CD4-positive, alpha-beta T cell (primary cell): ENCODE measurements at regions not wholly inside any gene's neighbourhood (a gene's known extent, or its start where the extent isn't known, plus 50 kb on each side); places are given as distances from the start of the nearest gene placed in this dataset.

Experiments
- ATAC-seq: fragments of 200-7000 bp; cut with Tn5 transposase; one replicate; pipeline ENCODE4 v1.10.0; 2022; ENCODE audit warnings: mild to moderate bottlenecking; ENCODE audit not compliant: poor library complexity
- CTCF ChIA-PET: fragments of 350-600 bp; sonication (Branson Sonifier 250); formaldehyde crosslinking; loops from one replicate; lab custom pipeline; 2021; ENCODE audit warnings: antibody characterized with exemption, inconsistent platforms; lab: Charles Lee
- POLR2A ChIA-PET: fragments of 350-600 bp; sonication (Branson Sonifier 250); formaldehyde crosslinking; loops from one replicate; lab custom pipeline; 2021; ENCODE audit warnings: antibody characterized with exemption, inconsistent platforms; lab: Charles Lee
- DNase-seq, 14 experiments: peaks; one replicate each; pipeline ENCODE4 v3.0.0-alpha.2; 2013 to 2020; ENCODE audit warnings: mixed read lengths in 2 of 14
- H3K27ac ChIP-seq, 2 donors: one replicate each; pipeline versions ENCODE4 v1.5.1 to v1.7.0; 2013; ENCODE audit warnings: low read length in 2 of 2, low read depth in 1 of 2, mild to moderate bottlenecking in 1 of 2
- H3K27me3 ChIP-seq, 2 experiments: 1 replicate in 1 of 2; 2 replicates in 1 of 2; pipeline versions ENCODE4 v1.6.1 to v1.7.0; 2013; ENCODE audit warnings: low read length in 2 of 2, control low read depth in 1 of 2, mild to moderate bottlenecking in 1 of 2, moderate library complexity in 1 of 2; ENCODE audit not compliant: insufficient read depth in 2 of 2, control insufficient read depth in 1 of 2
- H3K36me3 ChIP-seq: one replicate; pipeline ENCODE4 v1.6.1; 2013; ENCODE audit warnings: low read length, control low read depth; ENCODE audit not compliant: insufficient read depth
- H3K4me1 ChIP-seq: one replicate; pipeline ENCODE4 v1.6.1; 2013; ENCODE audit warnings: low read length, control low read depth; ENCODE audit not compliant: insufficient read depth
- H3K4me3 ChIP-seq: one replicate; pipeline ENCODE4 v1.5.1; 2013; ENCODE audit warnings: mild to moderate bottlenecking, low read length, moderate library complexity
- H3K9me3 ChIP-seq, 2 experiments: 1 replicate in 1 of 2; 2 replicates in 1 of 2; pipeline versions ENCODE4 v1.6.1 to v1.7.0; 2013; ENCODE audit warnings: low read length in 2 of 2, mild to moderate bottlenecking in 2 of 2, control low read depth in 1 of 2, moderate library complexity in 1 of 2; ENCODE audit not compliant: control insufficient read depth in 1 of 2, insufficient read depth in 1 of 2
- H3K27ac Mint-ChIP-seq: one replicate; pipeline ENCODE4 v1.8.0; 2020; ENCODE audit warnings: mixed read lengths
- H3K27me3 Mint-ChIP-seq: one replicate; pipeline ENCODE4 v1.8.0; 2021; ENCODE audit warnings: mixed read lengths
- H3K36me3 Mint-ChIP-seq: one replicate; pipeline ENCODE4 v1.8.0; 2021; ENCODE audit warnings: low read depth, mixed read lengths
- H3K4me1 Mint-ChIP-seq: one replicate; pipeline ENCODE4 v1.8.0; 2021; ENCODE audit warnings: low read depth, mixed read lengths
- H3K4me3 Mint-ChIP-seq: one replicate; pipeline ENCODE4 v1.8.0; 2020; ENCODE audit warnings: mild to moderate bottlenecking, mixed read lengths
- H3K9me3 Mint-ChIP-seq: one replicate; pipeline ENCODE4 v1.8.0; 2020; ENCODE audit warnings: mixed read lengths
- intact Hi-C, 2 experiments: fragments of 100-400 bp; cut with DNase I in 1 of 2; cut with micrococcal nuclease in 1 of 2; formaldehyde crosslinking; loops; one replicate each; pipeline versions ENCODE4 v1.15.1 to v1.9.0; 2023 to 2025; cut with DNase I, micrococcal nuclease
- TF ChIP-seq, protein P1 (sequence below): fragments of 200-600 bp; IDR thresholded peaks from one replicate; pipeline ENCODE4 v1.8.0; 2022; ENCODE audit warnings: antibody characterized with exemption, mild to moderate bottlenecking

DNA sequence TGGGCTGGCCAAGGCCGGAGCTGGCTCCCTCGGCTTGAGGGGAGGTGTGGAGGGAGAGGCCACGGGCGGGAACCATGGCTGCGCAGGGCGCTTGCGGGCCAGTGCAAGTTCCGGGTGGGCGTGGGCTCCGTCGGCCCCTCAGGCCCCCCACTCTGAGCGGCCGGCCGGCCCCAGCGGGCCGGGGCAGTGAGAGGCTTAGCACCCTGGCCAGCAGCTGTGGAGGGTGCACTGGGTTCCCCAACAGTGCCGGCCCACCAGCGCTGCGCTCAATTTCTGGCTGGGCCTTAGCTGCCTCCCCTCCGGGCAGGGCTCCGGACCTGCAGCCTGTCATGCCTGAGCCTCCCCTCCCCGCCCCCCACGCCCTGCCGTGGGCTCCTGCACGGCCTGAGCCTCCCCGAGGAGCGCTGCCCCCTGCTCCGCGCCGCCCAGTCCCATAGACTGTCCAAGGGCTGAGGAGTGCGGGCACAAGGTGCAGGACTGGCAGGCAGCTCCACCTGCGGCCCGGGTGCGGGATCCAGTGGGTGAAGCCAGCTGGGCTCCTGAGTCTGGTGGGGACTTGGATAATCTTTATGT, 184.2 kb downstream of the ATPSCKMT start:
- ATAC-seq (no peak), DNase-seq (no peak)
- Mint-ChIP-seq H3K36me3 (no peaks in the 10 kb centered on the region), H3K27me3 (no peaks in the 10 kb centered on the region), H3K4me1 (no peaks in the 10 kb centered on the region), H3K9me3 (no peaks in the 10 kb centered on the region), H3K4me3 (no peak overlapping the region), H3K27ac (no peak overlapping the region)
- Histone ChIP-seq H3K4me1 (no peaks in the 10 kb centered on the region), H3K27me3 (no peaks in the 10 kb centered on the region), H3K27ac (no peak overlapping the region), H3K9me3 (peaks cover 0 to 18% of the 10 kb centered on the region in 2 experiments), H3K36me3 (no peaks in the 10 kb centered on the region), H3K4me3 (no peak overlapping the region)
- CTCF ChIA-PET = no interaction called here
- TF ChIP-seq, protein P1, sequence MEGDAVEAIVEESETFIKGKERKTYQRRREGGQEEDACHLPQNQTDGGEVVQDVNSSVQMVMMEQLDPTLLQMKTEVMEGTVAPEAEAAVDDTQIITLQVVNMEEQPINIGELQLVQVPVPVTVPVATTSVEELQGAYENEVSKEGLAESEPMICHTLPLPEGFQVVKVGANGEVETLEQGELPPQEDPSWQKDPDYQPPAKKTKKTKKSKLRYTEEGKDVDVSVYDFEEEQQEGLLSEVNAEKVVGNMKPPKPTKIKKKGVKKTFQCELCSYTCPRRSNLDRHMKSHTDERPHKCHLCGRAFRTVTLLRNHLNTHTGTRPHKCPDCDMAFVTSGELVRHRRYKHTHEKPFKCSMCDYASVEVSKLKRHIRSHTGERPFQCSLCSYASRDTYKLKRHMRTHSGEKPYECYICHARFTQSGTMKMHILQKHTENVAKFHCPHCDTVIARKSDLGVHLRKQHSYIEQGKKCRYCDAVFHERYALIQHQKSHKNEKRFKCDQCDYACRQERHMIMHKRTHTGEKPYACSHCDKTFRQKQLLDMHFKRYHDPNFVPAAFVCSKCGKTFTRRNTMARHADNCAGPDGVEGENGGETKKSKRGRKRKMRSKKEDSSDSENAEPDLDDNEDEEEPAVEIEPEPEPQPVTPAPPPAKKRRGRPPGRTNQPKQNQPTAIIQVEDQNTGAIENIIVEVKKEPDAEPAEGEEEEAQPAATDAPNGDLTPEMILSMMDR = no peak
- POLR2A ChIA-PET = no interaction called here
- intact Hi-C loops = no loop called here

DNA sequence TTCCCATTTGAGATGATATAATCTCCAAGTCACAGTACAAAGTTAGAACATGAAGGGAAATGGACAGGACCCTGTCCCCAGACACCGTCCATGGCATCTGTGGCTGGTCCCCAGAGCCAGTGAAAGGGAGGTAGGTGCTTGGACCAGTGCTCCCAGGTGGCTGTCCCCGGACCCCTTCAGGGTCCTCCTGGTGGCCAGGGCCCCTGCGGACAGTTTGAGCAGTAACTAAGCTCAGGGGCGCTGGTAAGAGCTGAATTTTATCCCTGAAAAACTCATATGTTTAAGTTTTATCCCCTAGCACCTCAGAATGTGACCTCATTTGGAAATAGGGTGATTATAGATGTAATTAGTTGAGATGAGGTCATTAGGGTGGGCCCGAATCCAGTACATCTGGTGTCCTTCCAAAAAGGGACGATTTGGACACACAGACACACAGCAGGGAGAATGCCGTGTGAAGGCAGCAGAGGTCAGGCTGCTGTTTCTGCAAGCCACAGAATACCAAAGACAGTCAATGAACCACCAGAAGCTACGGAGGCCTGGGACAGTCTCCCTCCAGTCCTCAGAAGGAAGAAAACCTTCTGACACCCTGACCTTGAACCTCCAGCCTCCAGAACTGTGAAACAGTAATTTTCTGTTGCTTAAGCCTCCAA, 185.0 kb downstream of the ATPSCKMT start:
- Mint-ChIP-seq H3K36me3 (no peaks in the 10 kb centered on the region), H3K27ac (no peak overlapping the region), H3K27me3 (no peaks in the 10 kb centered on the region), H3K4me1 (no peaks in the 10 kb centered on the region), H3K9me3 (no peaks in the 10 kb centered on the region), H3K4me3 (no peak overlapping the region)
- CTCF ChIA-PET = no interaction called here
- Histone ChIP-seq H3K4me1 (no peaks in the 10 kb centered on the region), H3K4me3 (no peak overlapping the region), H3K27me3 (no peaks in the 10 kb centered on the region), H3K27ac (no peak overlapping the region), H3K9me3 (peaks cover 0 to 18% of the 10 kb centered on the region in 2 experiments), H3K36me3 (no peaks in the 10 kb centered on the region)
- POLR2A ChIA-PET = no interaction called here
- ATAC-seq (no peak), DNase-seq (no peak)
- intact Hi-C loops = no loop called here
- TF ChIP-seq, protein P1 = no peak

DNA sequence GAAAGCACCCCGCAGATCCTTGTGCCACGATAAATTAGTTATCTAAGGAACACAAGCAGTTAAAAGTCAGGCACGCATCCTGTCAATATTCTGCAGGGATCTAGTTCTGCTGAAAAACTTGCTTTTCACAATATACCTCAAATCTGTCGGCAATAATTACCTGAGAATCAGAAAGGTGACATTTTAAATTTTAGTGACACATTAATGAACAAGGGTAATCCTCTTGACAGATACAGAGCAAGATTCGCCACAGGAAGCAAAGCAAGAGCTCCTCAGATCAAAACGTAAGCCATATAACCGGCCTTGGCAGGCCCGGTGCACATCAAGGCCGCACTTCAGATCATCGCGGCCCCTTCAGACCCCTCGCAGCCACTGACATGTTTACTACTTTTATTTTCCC, 185.7 kb downstream of the ATPSCKMT start:
- H3K27ac Mint-ChIP-seq = no peak overlapping the region
- ATAC-seq (no peak), DNase-seq (no peak)
- H3K27me3 ChIP-seq = no peaks in the 10 kb centered on the region
- no peak overlapping the region for H3K27ac ChIP-seq
- intact Hi-C loops = no loop called here
- TF ChIP-seq, protein P1 = no peak
- H3K4me1 Mint-ChIP-seq = no peaks in the 10 kb centered on the region
- no peaks in the 10 kb centered on the region for H3K9me3 Mint-ChIP-seq
- CTCF ChIA-PET = no interaction called here
- POLR2A ChIA-PET = no interaction called here
- H3K4me3 ChIP-seq = no peak overlapping the region
- H3K9me3 ChIP-seq = peaks cover 0 to 20% of the 10 kb centered on the region in 2 experiments
- H3K4me3 Mint-ChIP-seq = no peak overlapping the region
- H3K36me3 ChIP-seq = no peaks in the 10 kb centered on the region
- H3K4me1 ChIP-seq = no peaks in the 10 kb centered on the region
- H3K27me3 Mint-ChIP-seq = no peaks in the 10 kb centered on the region
- H3K36me3 Mint-ChIP-seq = no peaks in the 10 kb centered on the region
